ENCODE measurements at regions not wholly inside any gene's neighbourhood (a gene's known extent, or its start where the extent isn't known, plus 50 kb on each side); places are given as distances from the start of the nearest gene placed in this dataset.

GRCh38 chr12:42696406-42697149, 107.0 kb upstream of the PRICKLE1 start:
- no peak for TF ChIP-seq CTCF (conservative IDR thresholded peaks at IDR 0.05; ENCODE audit: low read length)
- DNase-seq (ENCODE audit: low read depth) = peak; percentile 74

DNA sequence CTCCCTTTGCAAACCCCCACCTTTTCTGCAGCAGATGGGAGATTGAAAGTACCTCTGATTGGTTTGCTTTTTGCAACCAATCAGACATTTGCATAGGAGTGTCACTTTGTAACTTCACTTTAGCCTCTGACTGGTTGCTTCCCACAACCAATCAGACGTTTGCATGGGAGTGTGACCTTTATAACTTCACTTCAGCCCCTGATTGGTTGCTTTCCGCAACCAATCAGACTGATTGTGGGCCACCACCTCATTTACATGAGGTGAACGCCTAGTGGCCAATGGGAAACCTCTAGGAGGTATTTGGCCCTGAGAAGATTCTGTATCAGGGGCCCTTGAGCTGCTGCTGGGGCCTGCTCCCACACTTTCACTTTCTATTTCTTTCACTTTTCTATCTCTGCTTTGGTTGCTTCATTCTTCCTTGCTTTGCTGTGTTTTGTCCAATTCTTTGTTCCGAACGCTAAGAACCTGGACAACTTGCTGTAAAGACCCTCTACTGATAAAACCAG, 106.0 kb upstream of the PRICKLE1 start:
- no peak for DNase-seq (ENCODE audit: low read depth)
- H3K4me3 ChIP-seq (ENCODE audit: low read length) = no peak overlapping the region
- TF ChIP-seq CTCF (conservative IDR thresholded peaks at IDR 0.05; ENCODE audit: low read length) = no peak

More at GRCh38 chr12:42696406-42697149, 107.0 kb upstream of the PRICKLE1 start:
- no peak overlapping the region for H3K4me3 ChIP-seq (ENCODE audit: low read length)

DNA sequence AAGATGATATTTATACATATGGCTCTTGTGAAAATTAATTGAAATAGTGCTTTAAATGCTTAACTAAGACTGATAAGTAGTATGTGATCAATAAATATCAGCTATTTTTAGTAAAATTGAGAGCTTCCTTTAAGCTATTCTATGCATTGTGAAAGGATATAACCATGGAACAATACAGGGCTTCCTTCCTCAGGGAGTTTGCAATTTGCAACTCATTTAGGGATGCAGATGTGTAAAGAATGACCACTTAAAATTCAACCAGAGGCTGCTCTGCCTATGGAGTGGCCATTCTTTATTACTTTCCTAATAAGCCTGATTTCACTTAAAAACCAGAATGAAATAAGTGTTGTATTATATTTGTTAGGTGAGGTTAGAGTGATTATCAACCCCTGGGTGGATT, 103.2 kb upstream of the PRICKLE1 start:
- H3K4me3 ChIP-seq (ENCODE audit: low read length) = no peak overlapping the region
- no peak for TF ChIP-seq CTCF (conservative IDR thresholded peaks at IDR 0.05; ENCODE audit: low read length)
- no peak for DNase-seq (ENCODE audit: low read depth)

DNA sequence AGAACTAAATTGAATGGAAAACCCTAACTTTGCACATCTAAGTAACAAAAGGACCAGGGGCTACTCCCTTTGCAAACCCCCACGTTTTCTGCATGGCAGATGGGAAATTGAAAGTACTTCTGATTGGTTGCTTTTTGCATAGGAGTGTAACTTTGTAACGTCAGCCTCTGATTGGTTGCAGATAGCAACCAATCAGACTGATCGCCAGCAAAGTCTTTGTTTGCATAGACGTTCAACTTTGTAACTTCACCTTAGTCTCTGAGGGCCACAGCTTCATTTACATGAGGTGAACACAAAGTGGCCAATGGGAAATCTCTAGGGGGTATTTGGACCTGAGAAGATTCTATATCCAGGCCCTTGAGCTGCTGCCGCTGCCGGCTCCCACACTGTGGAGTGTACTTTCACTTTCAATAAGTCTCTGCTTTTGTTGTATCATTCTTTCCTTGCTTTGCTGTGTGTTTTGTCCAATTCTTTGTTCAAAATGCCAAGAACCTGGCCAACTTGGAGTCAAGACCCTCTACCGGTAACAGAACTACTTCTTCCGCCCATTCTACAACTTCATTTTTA, 102.5 kb upstream of the PRICKLE1 start:
- H3K4me3 ChIP-seq (ENCODE audit: low read length) = no peak overlapping the region
- TF ChIP-seq CTCF (conservative IDR thresholded peaks at IDR 0.05; ENCODE audit: low read length) = no peak
- no peak for DNase-seq (ENCODE audit: low read depth)

DNA sequence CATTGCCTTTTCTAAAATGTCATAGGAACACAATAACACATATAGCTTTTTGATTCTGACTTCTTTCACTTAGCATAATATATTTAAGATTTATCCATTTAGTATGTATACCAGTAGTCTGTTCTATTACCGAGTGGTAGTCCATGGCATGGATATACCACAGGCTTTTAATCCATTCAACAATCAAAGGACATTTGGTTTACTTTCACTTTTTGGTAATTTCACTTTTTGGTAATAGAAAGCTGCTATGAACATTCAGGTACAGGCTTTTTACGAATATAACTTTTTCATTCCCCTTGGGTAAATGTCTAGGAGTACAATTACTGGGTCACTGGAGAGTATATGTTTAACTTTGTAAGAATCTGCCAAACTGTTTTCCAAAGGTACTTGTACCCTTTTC, 100.7 kb upstream of the PRICKLE1 start:
- TF ChIP-seq CTCF (conservative IDR thresholded peaks at IDR 0.05; ENCODE audit: low read length) = no peak
- no peak for DNase-seq (ENCODE audit: low read depth)
- no peak overlapping the region for H3K4me3 ChIP-seq (ENCODE audit: low read length)

- DNase-seq (ENCODE audit: low read depth) = no peak
Observed at GRCh38 chr12:42689699-42690098, 100.2 kb upstream of the PRICKLE1 start.

More at GRCh38 chr12:42689699-42690098, 100.2 kb upstream of the PRICKLE1 start:
- no peak overlapping the region for H3K4me3 ChIP-seq (ENCODE audit: low read length)
- TF ChIP-seq CTCF (conservative IDR thresholded peaks at IDR 0.05; ENCODE audit: low read length) = no peak

All from AG10803 (cell line).